ENCODE measurements at regions not wholly inside any gene's neighbourhood (a gene's known extent, or its start where the extent isn't known, plus 50 kb on each side); places are given as distances from the start of the nearest gene placed in this dataset.

- TF ChIP-seq CTCF (IDR thresholded peaks at IDR 0.05), result no peak
- no peak for TF ChIP-seq POLR2A (IDR thresholded peaks at IDR 0.05)
Measured at GRCh38 chr20:39879296-39879695, 809.7 kb downstream of the MAFB start.
